ENCODE measurements at regions not wholly inside any gene's neighbourhood (a gene's known extent, or its start where the extent isn't known, plus 50 kb on each side); places are given as distances from the start of the nearest gene placed in this dataset.

DNA sequence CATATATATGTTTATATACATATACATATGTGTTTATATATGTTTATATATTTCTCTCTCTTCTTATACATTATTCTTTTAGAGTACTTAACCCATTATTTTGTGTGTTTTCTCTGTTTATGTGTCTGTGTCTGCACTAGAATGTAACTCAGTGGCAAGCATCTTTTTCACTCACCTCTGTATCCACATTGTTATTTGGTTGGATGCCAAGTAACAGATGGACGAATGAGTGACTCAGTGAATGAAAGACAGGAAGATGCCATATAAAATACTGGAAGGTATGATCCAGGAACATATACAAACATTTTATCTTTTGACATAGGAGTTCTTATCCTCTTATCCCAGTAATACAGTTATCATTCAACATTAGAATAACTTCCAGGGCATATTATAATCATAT, 684.8 kb downstream of the RNF144A start:
- TF ChIP-seq, protein P1, sequence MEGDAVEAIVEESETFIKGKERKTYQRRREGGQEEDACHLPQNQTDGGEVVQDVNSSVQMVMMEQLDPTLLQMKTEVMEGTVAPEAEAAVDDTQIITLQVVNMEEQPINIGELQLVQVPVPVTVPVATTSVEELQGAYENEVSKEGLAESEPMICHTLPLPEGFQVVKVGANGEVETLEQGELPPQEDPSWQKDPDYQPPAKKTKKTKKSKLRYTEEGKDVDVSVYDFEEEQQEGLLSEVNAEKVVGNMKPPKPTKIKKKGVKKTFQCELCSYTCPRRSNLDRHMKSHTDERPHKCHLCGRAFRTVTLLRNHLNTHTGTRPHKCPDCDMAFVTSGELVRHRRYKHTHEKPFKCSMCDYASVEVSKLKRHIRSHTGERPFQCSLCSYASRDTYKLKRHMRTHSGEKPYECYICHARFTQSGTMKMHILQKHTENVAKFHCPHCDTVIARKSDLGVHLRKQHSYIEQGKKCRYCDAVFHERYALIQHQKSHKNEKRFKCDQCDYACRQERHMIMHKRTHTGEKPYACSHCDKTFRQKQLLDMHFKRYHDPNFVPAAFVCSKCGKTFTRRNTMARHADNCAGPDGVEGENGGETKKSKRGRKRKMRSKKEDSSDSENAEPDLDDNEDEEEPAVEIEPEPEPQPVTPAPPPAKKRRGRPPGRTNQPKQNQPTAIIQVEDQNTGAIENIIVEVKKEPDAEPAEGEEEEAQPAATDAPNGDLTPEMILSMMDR (IDR thresholded peaks at IDR 0.05; ENCODE audit: low read depth, low read length), result no peak
- H3K4me3 ChIP-seq (replicated peaks in 1 of 2; ENCODE audit: low read depth in 2 of 2, low read length in 2 of 2), result no peak overlapping the region
- no peak for DNase-seq (ENCODE audit: low read depth in 2 of 2)

DNA sequence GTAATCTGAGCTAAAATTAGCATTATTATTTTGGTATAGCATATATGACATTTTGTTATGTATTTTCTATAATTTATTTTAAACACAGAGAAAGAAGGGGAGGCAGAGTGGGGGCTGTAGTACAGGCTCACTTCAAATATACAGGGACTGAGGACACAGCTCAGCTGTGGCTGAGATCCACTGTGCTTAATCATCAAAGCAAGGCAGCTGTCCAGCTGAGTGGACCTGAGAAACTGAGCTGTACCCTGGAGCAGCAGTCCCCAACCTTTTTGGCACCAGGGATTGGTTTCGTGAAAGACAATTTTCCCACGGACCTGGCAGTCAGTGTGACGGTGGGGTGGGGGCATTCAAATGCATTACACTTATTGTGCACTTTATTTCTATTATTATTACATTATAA, 687.2 kb downstream of the RNF144A start:
- no peak overlapping the region for H3K4me3 ChIP-seq (replicated peaks in 1 of 2; ENCODE audit: low read depth in 2 of 2, low read length in 2 of 2)
- TF ChIP-seq, protein P1 (IDR thresholded peaks at IDR 0.05; ENCODE audit: low read depth, low read length), result no peak
- DNase-seq (ENCODE audit: low read depth in 2 of 2), result no peak

DNA sequence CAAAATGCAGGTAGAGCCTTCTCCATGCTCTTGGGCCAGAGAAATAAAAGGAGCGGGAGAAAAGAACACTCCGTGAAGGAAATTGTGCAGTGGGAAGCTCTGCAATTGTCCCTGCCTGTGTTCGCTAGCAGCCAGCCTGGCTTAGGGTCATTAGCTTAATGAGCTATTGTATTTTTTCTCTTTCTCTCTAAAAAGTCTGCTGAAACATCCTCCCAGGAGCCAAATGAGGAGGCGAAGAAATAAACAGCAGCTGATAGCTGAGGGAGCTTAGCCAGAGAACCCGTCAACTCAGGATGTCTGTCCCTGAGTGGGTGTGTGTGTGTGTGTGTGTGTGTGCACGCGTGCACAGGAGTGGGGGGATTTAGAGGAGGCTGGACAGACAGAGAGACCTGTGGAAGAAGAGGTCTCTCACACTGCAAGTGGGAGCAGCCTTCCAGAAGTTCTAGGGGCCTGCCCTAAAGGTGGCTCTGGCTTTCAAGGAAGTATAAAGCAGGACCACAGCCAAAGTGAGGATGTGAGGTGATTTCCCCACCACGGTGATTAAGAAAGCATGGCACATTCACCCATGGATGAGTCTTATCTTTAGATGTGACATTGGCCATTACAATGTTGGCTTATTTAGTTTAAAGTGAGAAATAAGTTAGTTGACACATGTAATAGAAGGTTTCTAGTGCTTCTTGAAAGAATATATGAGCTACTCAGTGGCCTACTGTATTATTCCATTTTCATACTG, 690.4 kb downstream of the RNF144A start:
- DNase-seq (ENCODE audit: low read depth in 2 of 2), result no peak
- TF ChIP-seq, protein P1 (IDR thresholded peaks at IDR 0.05; ENCODE audit: low read depth, low read length), result no peak
- no peak overlapping the region for H3K4me3 ChIP-seq (replicated peaks in 1 of 2; ENCODE audit: low read depth in 2 of 2, low read length in 2 of 2)

DNA sequence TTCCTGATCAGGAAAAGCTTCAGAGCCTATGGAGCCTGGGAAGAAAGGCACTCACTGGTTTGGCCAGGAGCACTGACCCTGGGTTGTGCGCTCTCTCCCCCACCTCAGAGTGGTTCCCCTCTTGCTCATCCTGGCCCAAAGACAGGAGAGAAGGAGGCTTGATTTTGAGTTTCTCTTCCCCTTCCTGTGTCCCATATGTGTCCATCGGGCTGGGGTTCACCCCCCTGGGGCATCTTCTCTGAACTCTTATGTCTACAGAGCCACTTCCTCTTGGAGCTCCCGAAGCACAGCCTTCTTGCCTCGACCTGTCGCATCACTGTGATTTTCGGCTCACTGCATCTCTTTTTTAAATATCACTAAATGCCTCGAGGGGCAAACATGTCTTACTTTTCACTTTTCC, 692.3 kb downstream of the RNF144A start:
- no peak overlapping the region for H3K4me3 ChIP-seq (replicated peaks in 1 of 2; ENCODE audit: low read depth in 2 of 2, low read length in 2 of 2)
- no peak for DNase-seq (ENCODE audit: low read depth in 2 of 2)
- TF ChIP-seq, protein P1 (IDR thresholded peaks at IDR 0.05; ENCODE audit: low read depth, low read length), result no peak

DNA sequence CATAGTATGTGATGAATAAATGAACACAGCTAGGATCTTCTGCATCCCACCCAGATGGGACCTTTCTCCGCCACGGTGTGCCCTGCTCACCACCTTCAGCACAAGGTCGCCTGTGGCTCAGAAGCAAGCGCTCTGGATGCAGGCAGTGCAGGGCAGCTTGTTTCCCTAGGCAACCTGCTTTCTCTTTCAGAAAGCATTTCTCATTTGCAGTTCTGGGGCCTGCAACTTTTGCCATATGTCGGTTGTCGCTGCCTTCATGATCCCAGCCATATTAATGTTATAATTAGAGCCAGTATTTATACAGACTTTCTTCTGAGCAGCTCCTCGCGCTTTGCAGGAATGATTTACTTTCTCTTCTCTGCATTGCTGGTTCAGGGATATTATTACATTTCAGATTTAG, 692.8 kb downstream of the RNF144A start:
- DNase-seq (ENCODE audit: low read depth in 2 of 2), result no peak
- TF ChIP-seq, protein P1 (IDR thresholded peaks at IDR 0.05; ENCODE audit: low read depth, low read length), result no peak
- no peak overlapping the region for H3K4me3 ChIP-seq (replicated peaks in 1 of 2; ENCODE audit: low read depth in 2 of 2, low read length in 2 of 2)

DNA sequence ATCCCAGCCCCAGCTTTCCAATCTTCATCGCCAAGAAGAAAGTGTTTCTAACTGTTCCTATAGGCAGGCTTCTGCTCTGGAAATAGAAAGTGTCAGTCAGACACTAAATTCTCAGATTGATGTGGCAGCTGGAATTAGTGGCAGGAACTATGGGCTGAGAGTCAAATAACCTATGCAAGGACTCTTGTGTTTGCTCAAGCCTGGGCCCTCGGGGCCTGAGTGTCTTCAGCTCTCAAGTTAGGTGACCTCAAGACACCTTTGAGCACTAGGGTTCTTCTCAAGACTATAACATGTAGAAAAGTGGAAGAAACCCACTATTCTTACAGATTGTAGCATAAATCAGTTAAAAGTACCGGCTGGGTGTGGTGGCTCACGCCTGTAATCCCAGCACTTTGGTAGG, 694.5 kb downstream of the RNF144A start:
- H3K4me3 ChIP-seq (replicated peaks in 1 of 2; ENCODE audit: low read depth in 2 of 2, low read length in 2 of 2), result no peak overlapping the region
- TF ChIP-seq, protein P1 (IDR thresholded peaks at IDR 0.05; ENCODE audit: low read depth, low read length), result no peak

DNA sequence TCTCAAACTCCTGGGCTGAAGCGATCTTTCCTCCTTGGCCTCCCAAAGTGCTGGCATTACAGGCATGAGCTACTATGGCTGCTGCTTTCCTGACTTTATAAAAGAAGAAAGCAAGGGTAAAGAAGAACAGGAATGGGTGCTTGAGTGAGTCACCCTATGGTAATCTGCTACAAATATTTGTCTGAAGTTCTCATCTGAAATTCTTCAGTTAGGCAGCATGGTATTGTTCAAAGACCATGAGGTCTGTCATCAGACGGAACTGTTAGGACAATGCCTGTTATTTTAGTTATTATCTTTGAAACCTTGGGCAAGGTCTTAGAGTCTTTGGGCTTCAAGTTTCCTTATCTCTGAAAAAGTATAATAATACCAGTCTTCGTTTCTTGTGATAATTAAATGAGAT, 695.8 kb downstream of the RNF144A start:
- TF ChIP-seq, protein P1 (IDR thresholded peaks at IDR 0.05; ENCODE audit: low read depth, low read length), result no peak
- DNase-seq (ENCODE audit: low read depth in 2 of 2), result peak in 1 of 2 donors; percentile 32

More for the DNA sequence above, 694.5 kb downstream of the RNF144A start:
- DNase-seq (ENCODE audit: low read depth in 2 of 2), result no peak

More for the DNA sequence above, 695.8 kb downstream of the RNF144A start:
- H3K4me3 ChIP-seq (replicated peaks in 1 of 2; ENCODE audit: low read depth in 2 of 2, low read length in 2 of 2), result no peak overlapping the region
